ENCODE measurements at regions not wholly inside any gene's neighbourhood (a gene's known extent, or its start where the extent isn't known, plus 50 kb on each side); places are given as distances from the start of the nearest gene placed in this dataset.
"Not testable (repeated sequence)": the region's sequence is repeated elsewhere in the genome, so short reads cannot be mapped to it uniquely, and the experiment has no call there.

DNA sequence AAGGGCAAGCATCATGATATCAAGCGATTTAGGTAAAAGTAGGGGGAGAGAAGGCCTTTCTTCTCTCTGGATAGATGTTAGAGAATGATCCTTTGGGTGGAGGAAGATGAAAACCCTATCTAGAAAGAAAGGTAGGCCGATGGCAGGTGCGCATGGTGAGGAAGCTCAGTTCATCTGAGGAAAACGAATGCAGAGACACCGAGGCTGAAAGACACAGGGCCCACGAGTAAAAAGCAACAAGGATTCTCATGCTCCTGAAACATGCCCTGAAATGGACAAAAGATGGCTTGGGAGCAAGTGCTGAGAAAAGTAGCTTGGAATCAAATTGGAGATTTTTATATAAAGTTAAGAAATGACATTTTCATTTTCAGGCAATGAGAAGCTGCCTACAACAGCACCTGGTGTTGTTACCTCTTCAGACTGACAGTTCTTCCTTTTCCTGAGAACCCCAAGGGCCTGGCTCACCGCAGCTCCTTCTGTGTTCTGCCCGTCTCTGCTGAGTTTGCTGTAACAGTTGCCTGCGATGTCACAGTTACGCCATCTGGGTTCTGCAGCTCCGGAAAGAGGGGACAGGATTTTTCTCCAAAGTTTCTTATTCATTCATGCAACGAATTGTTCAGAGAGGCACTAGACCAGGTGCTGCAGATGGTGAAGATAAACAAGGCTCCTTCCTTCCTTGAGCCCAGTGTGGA, 402.0 kb upstream of the KLF6 start:
- no peak for DNase-seq

DNA sequence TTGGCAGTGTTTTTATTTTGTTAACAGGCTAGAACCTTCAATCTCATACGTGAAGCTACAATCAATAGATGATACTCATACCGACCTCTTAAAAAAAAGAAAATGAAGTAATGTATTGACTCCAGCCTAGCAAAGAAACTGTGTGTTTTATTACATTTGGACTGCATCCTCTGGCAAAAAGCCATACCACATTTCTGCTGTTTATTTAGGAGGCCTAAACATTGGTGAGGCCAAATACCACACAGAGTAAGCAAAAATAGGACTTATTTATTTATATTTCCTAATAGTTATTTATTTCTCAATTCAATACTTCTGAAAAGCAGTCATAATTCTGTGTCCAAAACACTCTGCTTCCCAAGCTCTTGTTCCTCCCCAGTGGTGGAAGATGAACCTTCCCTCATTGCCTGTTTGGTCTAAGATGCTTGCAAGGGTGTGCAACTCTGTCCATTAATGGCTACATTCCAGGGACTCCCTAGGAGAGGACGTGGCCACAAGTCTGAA, 398.8 kb upstream of the KLF6 start:
- DNase-seq, result no peak

DNA sequence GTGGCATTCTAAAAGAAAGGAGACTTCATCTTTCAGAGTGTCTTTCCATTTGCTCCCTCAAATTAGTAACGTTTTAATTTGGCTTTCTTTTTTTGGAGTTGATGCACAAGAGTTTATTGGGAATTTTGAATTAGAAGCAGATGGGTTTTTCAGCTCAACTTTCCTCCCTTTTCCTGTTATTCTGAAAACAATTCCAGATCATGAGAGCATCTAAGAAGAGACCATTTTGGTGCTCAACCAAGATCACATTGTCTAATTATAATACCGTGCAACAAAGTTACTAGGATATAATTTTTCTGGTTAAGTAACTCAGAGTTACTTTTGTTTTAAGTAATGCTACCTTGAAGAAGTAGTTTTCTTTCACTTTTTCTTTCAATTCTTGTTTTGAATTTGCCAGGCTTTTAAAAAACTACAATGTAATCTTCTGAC, 396.6 kb upstream of the KLF6 start:
- peak in 1 of 5 donors; percentile 26 for DNase-seq

DNA sequence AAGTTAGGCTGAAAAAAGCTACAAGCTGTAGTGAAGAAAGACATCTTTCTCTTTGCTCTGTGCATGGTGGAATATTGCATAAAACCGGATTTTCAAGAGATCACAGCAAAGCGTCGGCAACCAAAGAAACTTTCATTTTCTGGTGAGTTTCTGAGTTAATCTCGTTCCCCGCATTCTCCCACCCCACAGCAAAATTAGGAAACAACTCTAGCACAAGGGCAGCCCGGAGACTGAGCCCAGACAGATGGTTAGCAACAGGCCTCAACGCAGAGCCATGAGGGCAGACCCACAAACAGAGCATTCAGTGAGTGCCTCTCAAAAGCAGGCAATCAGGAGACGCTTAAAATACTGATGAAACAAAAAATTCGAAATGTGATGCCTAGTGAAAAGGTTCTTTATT, 396.1 kb upstream of the KLF6 start:
- DNase-seq, result no peak

DNA sequence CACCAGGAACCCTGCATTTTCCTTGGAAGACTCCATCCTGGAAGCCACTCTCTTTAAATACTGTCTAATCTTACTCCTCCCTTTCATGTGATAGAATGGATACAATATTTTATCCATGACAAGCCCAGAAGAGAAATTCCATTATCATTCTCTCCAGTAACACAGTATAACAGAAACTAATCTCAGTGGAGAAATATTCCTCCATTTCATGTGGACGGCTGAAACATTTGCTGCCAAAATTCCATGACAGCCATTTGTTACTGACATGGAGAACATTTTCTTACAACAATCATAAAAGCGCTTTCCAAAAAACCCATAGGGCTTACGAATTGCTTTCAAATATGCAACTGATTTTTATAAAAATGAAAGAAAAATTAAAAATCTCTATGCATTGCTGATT, 392.8 kb upstream of the KLF6 start:
- no peak for DNase-seq

DNA sequence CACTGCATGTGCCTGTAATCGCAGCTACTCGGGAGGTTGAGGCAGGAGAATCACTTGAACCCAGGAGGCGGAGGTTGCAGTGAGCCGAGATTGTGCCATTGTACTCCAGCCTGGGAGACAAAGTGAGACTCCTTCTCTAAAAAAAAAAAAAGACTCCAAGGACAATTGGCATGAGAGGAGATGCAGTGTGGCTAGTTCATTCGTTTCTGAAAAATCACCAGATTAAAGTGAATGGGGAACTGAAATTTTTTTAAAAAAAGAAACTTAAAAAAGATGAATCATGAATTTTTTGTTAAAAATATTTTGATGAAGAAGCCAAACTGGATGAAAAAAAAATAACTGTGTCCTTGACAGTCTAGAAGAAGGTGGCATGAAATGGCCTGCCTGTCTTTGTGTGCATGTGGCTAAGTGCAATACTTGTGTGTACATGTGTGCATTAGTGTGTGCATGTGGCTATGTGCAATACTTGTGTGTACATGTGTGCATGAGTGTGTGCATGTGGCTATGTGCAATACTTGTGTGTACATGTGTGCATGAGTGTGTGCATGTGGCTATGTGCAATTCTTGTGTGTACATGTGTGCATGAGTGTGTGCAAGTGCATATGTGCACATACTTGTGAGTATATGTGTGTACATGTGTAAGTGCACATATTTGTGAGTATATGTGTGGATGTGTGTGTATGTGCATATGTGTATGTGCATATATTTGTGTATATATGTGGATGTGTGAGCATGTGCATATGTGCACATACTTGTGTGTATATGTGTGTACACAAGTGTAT, 391.7 kb upstream of the KLF6 start:
- DNase-seq, result no peak

DNA sequence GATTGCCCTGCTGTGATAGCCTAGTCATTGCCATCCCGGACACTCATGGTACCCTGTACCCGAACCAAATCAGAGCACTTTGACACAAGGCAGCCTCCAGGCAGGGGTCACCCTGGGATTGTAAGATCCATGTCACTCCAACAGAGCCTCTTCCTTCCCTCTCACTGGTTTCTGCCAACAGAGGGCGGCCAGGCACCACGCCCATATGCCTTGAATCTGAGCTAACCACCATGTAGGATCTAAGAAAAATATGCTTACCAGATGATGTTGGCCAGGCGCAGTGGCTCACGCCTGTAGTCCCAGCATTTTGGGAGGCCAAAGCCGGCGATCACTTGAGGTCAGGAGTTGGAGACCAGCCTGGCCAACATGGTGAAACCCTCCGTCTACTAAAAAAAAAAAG, 389.2 kb upstream of the KLF6 start:
- no peak for DNase-seq

DNA sequence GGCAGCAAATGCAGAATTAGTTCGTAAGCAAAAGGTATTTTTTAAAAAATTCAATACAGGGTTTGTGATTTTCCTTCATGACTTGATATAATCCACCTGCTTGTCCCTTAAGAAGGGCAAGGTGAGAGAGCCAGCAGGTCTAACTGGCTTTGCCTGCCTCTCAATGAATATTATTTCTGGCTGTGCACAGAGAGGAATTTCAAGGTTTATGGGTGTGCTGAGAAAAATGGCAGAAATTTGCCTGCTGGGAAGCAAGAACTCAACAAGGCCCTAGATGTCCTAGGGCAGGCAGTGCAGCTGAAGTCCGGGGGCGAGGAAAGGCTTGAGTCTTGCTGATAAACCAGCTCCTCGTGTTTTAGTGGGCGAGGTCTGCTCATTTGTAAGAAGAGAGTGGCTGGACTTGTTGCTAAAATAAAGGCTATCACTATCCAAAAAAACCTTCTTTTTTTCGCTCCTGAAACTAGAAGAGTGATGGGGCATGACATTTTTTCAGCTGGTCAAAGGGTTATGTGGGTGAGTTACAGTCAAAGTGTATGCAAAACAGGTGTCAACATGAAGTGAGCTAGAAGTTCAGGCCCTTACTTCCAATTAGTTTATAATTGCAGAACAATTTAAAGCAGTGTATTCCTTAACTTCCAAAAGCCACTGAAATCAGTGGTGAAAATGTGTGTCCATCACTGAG, 385.8 kb upstream of the KLF6 start:
- DNase-seq, result no peak

DNA sequence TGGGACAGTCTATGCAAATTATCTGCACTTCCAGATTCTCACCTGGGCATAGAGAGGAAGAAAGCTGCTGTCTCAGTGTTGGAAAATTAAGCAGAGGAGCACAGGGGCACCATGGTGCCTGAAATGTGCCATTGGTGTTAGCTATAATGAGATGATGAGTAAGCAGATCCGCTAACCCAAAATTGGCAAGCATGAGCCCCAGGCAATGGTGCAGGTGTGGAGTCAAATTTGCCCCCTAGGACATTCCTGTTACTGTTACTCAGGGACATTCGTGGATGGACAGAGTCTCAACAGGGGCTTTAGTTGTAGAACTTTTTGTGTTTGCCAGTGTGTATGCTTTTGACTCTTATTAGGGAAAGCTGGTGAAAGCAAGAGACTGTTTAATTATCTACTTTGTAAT, 385.2 kb upstream of the KLF6 start:
- DNase-seq, result no peak

DNA sequence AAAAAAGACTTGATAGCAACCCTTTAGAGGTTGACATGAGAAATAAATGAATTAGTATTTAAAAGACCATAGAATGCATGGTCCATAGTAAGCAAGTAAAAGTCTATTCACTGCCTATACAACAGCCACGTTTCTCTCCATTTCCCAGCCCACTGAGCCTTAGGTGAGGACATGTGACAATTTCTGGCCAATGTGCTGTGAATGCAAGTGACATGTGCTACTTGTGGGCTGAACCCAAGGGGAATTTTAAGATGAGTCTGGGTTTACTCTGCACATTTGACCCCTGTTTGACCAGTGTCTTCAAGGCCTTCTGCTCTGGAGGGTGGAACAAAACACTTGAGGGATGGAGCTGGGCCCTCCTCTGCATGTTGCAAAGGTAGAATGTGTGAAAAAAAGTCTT, 384.4 kb upstream of the KLF6 start:
- no peak for DNase-seq

DNA sequence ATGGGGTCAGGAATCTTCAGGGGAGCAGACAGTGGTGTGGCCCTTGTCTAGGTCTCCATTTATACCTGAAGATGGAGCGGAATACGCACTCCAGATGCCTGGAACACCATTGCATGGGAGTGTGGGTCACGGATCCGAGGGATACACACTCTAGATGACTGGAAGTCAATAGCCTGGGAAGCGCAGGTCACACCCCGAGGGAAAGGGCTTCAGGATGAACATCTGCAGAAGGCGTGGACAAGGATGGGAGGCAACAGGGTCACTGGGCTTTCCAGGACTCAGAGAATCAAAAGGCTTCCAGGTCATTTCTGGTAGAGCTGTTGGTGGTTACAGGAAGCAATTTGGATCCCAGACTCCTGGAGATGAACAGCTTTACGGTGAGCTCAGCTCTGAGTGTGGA, 382.2 kb upstream of the KLF6 start:
- no peak for DNase-seq

DNA sequence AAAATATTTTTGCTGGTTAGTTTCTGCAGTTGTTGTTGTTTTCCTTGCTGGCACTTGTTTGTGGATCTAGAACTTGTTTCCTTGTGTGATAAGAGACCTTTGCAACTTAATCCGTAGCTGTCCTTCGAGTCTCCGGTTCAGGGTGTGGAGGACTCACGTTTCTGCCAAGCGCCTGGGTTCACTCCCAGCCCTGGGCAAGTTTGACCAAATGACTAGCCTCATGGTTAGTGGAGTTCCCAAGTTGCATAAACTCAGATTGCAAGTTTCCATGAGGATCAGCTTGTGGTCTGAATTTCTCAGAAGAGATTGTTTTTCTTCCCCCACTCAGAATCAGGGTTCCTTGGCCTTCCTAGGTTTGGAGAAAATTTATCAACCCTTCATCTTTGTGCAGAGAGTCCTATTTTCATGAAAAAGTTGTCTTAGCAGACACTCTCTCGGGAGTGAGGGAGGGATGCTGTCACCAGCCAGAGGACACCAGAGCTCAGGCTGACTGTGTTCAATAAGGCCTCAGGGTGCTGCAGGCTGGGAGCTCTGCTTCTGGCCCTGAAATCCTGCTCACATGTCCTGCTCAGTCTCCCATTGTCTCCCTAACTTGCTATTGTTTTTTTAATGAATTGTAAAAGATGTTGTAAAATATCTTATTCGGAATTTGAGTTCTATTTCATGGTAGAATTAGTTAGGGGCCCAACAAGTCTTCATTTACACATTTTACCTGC, 377.7 kb upstream of the KLF6 start:
- DNase-seq, result no peak

DNA sequence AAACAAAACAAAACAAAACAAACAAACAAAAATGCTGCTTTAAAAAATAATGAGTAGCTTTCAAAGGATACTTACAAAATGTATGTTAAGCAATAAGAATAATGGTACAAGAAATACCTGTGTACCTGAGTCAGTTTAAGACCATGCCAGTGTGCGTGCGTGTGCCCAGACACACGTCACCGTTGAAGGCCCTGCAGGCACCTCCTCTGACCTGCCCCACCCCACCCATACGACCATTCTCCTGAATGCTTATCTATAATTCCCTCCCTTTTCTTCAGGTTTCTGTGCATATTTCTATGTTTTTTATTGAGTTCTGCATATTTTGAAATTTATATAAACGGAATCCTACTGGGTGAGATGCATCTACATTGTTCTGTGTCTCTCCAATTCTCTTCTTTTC, 374.2 kb upstream of the KLF6 start:
- no peak for DNase-seq

DNA sequence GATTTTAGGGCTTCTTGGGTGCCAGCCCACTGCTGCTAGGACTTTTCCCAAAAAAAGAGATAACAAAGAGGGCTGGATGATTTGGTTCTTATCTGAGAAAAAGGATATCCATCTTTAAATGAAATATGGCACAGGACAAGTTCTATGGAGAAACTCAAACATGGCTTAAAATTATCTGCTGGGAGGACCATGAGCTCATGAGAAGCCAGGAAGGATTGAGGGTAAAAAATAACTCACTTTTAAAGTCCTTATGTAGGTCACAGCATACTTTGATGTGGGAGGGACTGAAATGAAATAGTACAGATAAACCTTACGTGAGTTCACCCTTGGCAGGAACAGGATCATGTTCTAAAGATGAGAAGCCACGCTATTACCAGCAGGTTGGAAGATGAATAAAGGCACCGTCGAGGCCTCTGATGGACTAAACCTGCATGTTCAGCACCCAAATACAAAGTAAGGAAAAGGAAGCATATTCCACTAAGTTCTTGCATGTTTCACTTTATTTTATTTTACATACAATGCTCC, 369.2 kb upstream of the KLF6 start:
- no peak for DNase-seq

DNA sequence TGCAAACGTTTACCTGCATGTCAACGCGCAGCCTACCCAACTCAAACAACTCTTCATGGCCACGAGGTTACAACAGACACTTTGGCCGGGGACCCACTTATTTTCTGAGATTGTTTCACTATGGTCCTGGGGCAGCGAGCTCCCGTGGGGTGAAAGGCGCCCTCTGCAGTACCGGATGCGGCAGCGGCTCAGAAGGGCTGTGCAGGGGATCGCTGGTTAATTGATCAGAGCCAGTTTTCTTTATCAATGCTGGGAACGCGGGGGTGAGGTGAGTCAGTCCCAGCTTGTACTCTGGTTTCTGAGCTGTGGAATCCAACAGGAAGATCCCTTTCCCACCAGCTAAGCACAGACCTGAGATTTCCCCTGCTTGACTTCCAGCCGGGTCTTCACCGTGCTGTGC, 366.5 kb upstream of the KLF6 start:
- DNase-seq, result peak in 1 of 5 donors; percentile 7

DNA sequence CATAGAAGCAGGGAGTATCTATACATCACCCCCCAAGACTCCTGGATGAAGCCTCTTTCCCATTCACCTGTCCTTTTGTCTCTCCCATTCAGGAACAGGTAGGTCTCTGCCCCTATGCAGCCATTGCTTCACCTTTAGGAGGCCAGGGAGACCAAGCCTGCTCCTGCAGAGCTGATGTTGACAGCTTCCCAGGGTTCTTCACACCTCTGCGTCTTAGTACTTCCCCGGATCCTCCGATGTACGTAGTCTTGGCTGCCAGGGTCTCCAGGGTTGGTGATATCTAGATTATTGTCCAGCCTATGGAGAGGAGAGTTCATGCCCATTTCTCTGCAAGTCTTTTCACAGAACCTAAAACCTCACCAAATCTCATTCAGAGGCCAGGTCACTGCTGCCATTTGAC, 365.7 kb upstream of the KLF6 start:
- DNase-seq, result no peak

DNA sequence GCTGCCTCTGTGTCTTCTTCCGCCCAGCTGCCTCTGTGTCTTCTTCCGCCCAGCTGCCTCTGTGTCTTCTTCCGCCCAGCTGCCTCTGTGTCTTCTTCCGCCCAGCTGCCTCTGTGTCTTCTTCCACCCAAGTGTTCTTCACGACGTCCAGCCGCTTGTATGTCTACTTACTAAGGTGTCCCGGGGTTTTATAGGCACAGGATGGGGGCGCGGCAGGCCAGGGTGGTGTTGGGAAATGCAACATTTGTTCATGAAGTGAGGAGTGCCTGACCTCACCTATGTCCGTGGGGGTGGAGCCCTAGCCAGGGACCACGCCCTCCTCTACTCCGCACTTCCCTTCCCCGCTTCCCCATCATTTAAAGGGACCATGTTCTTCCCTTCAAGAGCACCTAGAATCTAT, 364.5 kb upstream of the KLF6 start:
- not testable (repeated sequence) for DNase-seq

DNA sequence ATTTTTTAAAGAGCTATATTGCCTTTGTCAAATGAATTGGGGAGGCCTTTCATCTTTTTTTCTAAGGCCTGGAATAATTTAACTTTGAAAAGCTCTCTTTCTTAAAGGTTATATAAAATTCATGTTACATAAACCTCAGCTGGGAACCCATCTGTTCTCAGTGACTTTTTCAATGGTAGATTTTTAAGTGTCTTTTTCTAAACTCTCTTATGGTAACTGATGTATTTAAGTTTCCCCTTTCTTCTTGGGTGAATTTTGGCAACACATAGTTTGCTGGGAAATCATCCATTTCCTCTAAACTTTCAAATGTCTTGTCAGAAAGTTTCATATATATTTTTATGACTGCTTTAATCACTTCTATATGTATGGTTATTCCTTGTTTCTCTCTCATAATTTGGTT, 362.2 kb upstream of the KLF6 start:
- no peak for DNase-seq

DNA sequence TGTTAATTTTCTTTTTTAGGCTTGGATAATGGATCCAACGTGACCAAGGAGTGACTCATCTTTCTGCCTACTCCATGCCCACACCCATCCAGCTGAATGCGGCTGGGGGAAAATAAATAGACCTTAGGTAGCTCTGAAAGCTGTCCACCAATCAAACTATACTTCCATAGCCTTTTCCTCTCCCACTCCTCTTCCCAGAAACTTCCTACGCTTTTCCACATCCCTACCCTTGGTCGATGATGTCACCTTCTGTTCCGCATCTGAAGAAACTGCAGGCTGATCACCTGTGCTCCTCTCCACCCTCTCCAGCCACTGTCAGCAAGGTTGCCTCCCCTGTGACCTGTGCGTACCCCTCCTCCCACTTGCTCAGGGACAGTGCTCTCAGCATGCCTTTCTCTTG, 359.8 kb upstream of the KLF6 start:
- no peak for DNase-seq

DNA sequence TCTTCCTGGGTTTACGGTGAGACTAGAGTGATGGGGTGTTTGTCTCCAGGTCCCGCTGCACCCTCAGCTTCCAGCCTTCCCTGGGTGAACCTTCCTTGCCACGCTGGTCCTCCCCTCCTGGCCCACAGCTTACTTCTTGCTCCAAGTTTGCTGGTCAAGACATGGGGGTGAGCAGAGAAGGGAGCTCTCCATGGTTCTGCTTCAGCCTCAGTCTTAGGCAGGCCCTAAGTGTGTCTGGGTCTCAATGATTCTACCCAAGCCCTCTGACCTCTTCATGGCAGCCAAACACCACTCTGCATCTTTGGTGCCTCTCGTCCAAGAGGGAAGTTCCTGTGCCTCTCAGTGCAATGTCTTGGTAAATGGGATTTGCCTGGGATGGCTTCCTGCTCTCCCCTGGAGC, 356.5 kb upstream of the KLF6 start:
- no peak for DNase-seq

DNA sequence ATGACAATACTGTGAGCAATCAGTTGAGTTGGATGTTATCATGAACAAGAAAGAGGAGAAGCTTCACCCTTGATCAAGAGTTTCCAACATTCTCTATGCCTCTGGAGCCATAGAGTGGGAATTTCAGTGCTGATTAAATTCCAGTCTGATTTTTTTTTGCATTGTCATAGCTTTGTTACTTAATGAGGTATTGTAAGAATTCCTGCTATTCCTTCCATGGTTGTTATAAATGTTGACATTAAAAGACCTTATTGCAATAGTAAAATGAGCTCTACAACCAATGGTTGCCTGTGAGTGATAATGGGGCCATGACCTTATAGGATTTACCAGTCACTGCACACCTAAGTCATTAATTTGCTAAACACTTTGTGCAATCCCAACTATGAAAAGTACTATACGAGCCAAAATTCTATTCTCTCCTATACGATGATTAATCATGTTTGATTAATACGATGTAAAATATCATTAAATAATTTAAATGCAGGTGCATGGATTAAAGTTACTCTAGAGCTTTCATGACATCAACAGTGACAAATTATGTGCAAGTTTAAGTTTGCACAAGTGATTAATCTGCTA, 353.2 kb upstream of the KLF6 start:
- no peak for DNase-seq

DNA sequence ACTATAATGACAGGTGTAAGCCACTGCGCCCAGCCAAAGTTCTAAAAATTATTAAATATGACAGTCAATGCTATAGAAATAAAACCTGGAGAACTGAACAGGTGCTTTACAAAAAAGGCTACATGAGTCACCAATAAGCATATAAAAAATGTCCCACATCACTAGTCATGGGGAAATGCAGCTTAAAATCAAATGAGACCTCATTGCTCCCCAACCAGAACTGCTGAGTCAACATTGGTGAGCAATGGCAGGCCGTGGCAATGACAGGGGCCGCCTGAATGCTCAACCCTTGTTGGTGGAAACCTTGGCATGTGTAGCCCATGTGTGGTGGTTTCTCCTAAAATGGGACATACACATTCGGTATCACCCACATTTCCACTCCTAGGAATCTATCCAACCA, 352.3 kb upstream of the KLF6 start:
- DNase-seq, result no peak

DNA sequence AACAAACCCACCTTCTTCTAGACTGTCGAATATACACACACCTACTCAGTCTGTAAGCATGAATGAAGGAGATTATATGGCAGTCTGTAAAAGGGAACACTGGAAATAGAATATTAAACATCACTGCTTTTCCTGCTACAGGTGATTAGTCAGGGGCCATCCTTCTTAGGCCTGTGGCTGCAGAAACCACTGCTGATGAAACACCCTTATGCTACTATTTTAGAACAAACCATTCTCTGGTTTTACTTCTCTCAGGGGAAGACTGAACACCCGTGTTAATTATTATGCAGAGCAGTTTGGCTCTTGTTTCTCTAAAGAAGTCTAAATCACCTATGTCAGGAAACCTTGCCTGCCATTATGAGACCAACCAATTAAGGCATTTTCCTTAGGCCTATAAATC, 351.1 kb upstream of the KLF6 start:
- DNase-seq, result peak in 1 of 5 donors; percentile 16
